Naive thymus-derived CD4-positive, alpha-beta T cell (primary cell): ENCODE measurements at regions not wholly inside any gene's neighbourhood (a gene's known extent, or its start where the extent isn't known, plus 50 kb on each side); places are given as distances from the start of the nearest gene placed in this dataset.

Experiments
- ATAC-seq: fragments of 150-1000 bp; cut with Tn5 transposase; 2 replicates; pipeline ENCODE4 v1.10.0; 2021; ENCODE audit warnings: mild to moderate bottlenecking, moderate library complexity
- CTCF ChIA-PET: fragments of 350-600 bp; sonication (Branson Sonifier 250); formaldehyde crosslinking; loops from one replicate; lab custom pipeline; 2021; ENCODE audit warnings: antibody characterized with exemption; lab: Charles Lee
- POLR2A ChIA-PET: fragments of 350-600 bp; sonication (Branson Sonifier 250); formaldehyde crosslinking; loops from one replicate; lab custom pipeline; 2021; ENCODE audit warnings: antibody characterized with exemption, inconsistent platforms; lab: Charles Lee
- DNase-seq, 9 donors: peaks; one replicate each; pipeline versions ENCODE4 v3.0.0 to v3.0.0-alpha.2; 2020 to 2022; ENCODE audit warnings: mixed read lengths in 1 of 9
- H3K27ac ChIP-seq: one replicate; pipeline ENCODE4 v1.7.0; 2013; ENCODE audit warnings: mild to moderate bottlenecking, low read depth, low read length, moderate library complexity
- H3K27me3 ChIP-seq, 2 donors: one replicate each; pipeline ENCODE4 v1.7.0; 2013; ENCODE audit warnings: low read length in 2 of 2, mild to moderate bottlenecking in 2 of 2, moderate library complexity in 2 of 2; ENCODE audit not compliant: control insufficient read depth in 2 of 2, insufficient read depth in 2 of 2
- H3K36me3 ChIP-seq, 3 experiments: 1 replicate in 2 of 3; 2 replicates in 1 of 3; pipeline ENCODE4 v1.7.0; 2013; ENCODE audit warnings: low read length in 3 of 3, mild to moderate bottlenecking in 3 of 3, moderate library complexity in 1 of 3; ENCODE audit not compliant: insufficient read depth in 3 of 3, control insufficient read depth in 2 of 3
- H3K4me1 ChIP-seq, 2 donors: one replicate each; pipeline ENCODE4 v1.7.0; 2013; ENCODE audit warnings: low read length in 2 of 2, mild to moderate bottlenecking in 2 of 2, moderate library complexity in 1 of 2; ENCODE audit not compliant: control insufficient read depth in 2 of 2, insufficient read depth in 2 of 2
- H3K4me3 ChIP-seq: 2 replicates; pipeline ENCODE4 v1.7.0; 2013; ENCODE audit warnings: mild to moderate bottlenecking, low read length
- H3K9me3 ChIP-seq, 3 experiments: 1 replicate in 2 of 3; 2 replicates in 1 of 3; pipeline ENCODE4 v1.7.0; 2013; ENCODE audit warnings: low read length in 3 of 3; ENCODE audit not compliant: control insufficient read depth in 2 of 3
- H3K27ac Mint-ChIP-seq, 9 donors: one replicate each; pipeline ENCODE4 v1.8.0; 2020 to 2022; ENCODE audit warnings: mixed read lengths in 9 of 9, mild to moderate bottlenecking in 8 of 9, moderate library complexity in 5 of 9, inconsistent platforms in 2 of 9
- H3K27me3 Mint-ChIP-seq, 5 donors: one replicate each; pipeline ENCODE4 v1.8.0; 2021 to 2022; ENCODE audit warnings: mixed read lengths in 5 of 5, mild to moderate bottlenecking in 1 of 5
- H3K36me3 Mint-ChIP-seq, 5 donors: one replicate each; pipeline ENCODE4 v1.8.0; 2020 to 2022; ENCODE audit warnings: mixed read lengths in 5 of 5, mild to moderate bottlenecking in 3 of 5, inconsistent platforms in 1 of 5
- H3K4me1 Mint-ChIP-seq, 7 donors: one replicate each; pipeline ENCODE4 v1.8.0; 2020 to 2022; ENCODE audit warnings: mixed read lengths in 7 of 7, mild to moderate bottlenecking in 3 of 7, inconsistent platforms in 1 of 7
- H3K4me3 Mint-ChIP-seq, 10 donors: one replicate each; pipeline ENCODE4 v1.8.0; 2020 to 2022; ENCODE audit warnings: mild to moderate bottlenecking in 10 of 10, mixed read lengths in 10 of 10, moderate library complexity in 6 of 10, inconsistent platforms in 2 of 10
- H3K9me3 Mint-ChIP-seq, 11 donors: one replicate each; pipeline ENCODE4 v1.8.0; 2020 to 2022; ENCODE audit warnings: mixed read lengths in 11 of 11, mild to moderate bottlenecking in 4 of 11, inconsistent platforms in 1 of 11, moderate library complexity in 1 of 11
- intact Hi-C, 2 donors: fragments of 100-400 bp; cut with micrococcal nuclease; formaldehyde crosslinking; loops; one replicate each; pipeline ENCODE4 v1.15.1; 2023

- Mint-ChIP-seq H3K4me3 (no peak overlapping the region), H3K9me3 (peaks cover 4 to 57% (median 19%) of the 10 kb centered on the region in 11 donors), H3K4me1 (peaks cover 0 to 3% (median 0%) of the 10 kb centered on the region in 7 donors), H3K27ac (no peak overlapping the region), H3K27me3 (peaks cover 0 to 13% (median 0%) of the 10 kb centered on the region in 5 donors), H3K36me3 (peaks cover 0 to 5% (median 0%) of the 10 kb centered on the region in 5 donors)
- Histone ChIP-seq H3K4me3 (no peak overlapping the region), H3K27ac (no peak overlapping the region), H3K36me3 (no peaks in the 10 kb centered on the region), H3K27me3 (no peaks in the 10 kb centered on the region), H3K9me3 (peaks cover 0 to 4% (median 0%) of the 10 kb centered on the region in 3 experiments), H3K4me1 (no peaks in the 10 kb centered on the region)
- DNase-seq (no peak), ATAC-seq (no peak)
- POLR2A ChIA-PET = no interaction called here
- intact Hi-C loops = no loop called here
- CTCF ChIA-PET = no interaction called here
These were observed 83.8 kb upstream of the LARGE1 start for GRCh38 chr22:34004058-34004457.

- Mint-ChIP-seq H3K4me1 (no peaks in the 10 kb centered on the region), H3K4me3 (no peak overlapping the region), H3K9me3 (peaks cover 6 to 48% (median 20%) of the 10 kb centered on the region in 11 donors), H3K36me3 (peaks cover 0 to 15% (median 0%) of the 10 kb centered on the region in 5 donors), H3K27ac (no peak overlapping the region), H3K27me3 (peaks cover 0 to 5% (median 0%) of the 10 kb centered on the region in 5 donors)
- DNase-seq (no peak), ATAC-seq (no peak)
- no peaks in the 10 kb centered on the region for H3K36me3 ChIP-seq
- H3K27me3 ChIP-seq = no peaks in the 10 kb centered on the region
- H3K9me3 ChIP-seq = peaks cover 0 to 6% (median 0%) of the 10 kb centered on the region in 3 experiments
- no peak overlapping the region for H3K27ac ChIP-seq
- intact Hi-C loops = no loop called here
- no peaks in the 10 kb centered on the region for H3K4me1 ChIP-seq
- H3K4me3 ChIP-seq = no peak overlapping the region
- POLR2A ChIA-PET = no interaction called here
- CTCF ChIA-PET = no interaction called here
These were observed 90.0 kb upstream of the LARGE1 start for GRCh38 chr22:34010259-34010658.

GRCh38 chr22:34015642-34016041, 95.4 kb upstream of the LARGE1 start:
- ATAC-seq = no peak
- CTCF ChIA-PET = no interaction called here

GRCh38 chr22:34017205-34017604, 96.9 kb upstream of the LARGE1 start:
- ATAC-seq = no peak
- DNase-seq = no peak
- peaks cover 0 to 10% (median 0%) of the 10 kb centered on the region in 5 donors for H3K36me3 Mint-ChIP-seq
- H3K4me1 Mint-ChIP-seq = no peaks in the 10 kb centered on the region
- Histone ChIP-seq H3K27me3 (no peaks in the 10 kb centered on the region), H3K36me3 (no peaks in the 10 kb centered on the region), H3K27ac (no peak overlapping the region), H3K4me1 (no peaks in the 10 kb centered on the region), H3K9me3 (peaks cover 0 to 6% (median 0%) of the 10 kb centered on the region in 3 experiments), H3K4me3 (no peak overlapping the region)
- H3K27me3 Mint-ChIP-seq = peaks cover 0 to 10% (median 8%) of the 10 kb centered on the region in 5 donors
- intact Hi-C loops = no loop called here
- POLR2A ChIA-PET = interaction anchor here (0.6 kb wide), 1 partner anchor 27 kb away, joined by 3 read pairs; no protein-coding TSS in a partner anchor
- no peak overlapping the region for H3K4me3 Mint-ChIP-seq
- no peak overlapping the region for H3K27ac Mint-ChIP-seq
- H3K9me3 Mint-ChIP-seq = peaks cover 6 to 43% (median 16%) of the 10 kb centered on the region in 11 donors
- CTCF ChIA-PET = no interaction called here

More at GRCh38 chr22:34015642-34016041, 95.4 kb upstream of the LARGE1 start:
- Mint-ChIP-seq H3K9me3 (peaks cover 6 to 54% (median 18%) of the 10 kb centered on the region in 11 donors), H3K27me3 (peaks cover 0 to 12% (median 9%) of the 10 kb centered on the region in 5 donors), H3K36me3 (peaks cover 0 to 10% (median 0%) of the 10 kb centered on the region in 5 donors), H3K4me1 (no peaks in the 10 kb centered on the region), H3K27ac (no peak overlapping the region), H3K4me3 (no peak overlapping the region)
- Histone ChIP-seq H3K4me3 (no peak overlapping the region), H3K27ac (no peak overlapping the region), H3K27me3 (no peaks in the 10 kb centered on the region), H3K4me1 (no peaks in the 10 kb centered on the region), H3K36me3 (no peaks in the 10 kb centered on the region), H3K9me3 (peaks cover 0 to 6% (median 0%) of the 10 kb centered on the region in 3 experiments)
- no peak for DNase-seq
- intact Hi-C loops = no loop called here
- POLR2A ChIA-PET = no interaction called here

- H3K36me3 ChIP-seq = no peaks in the 10 kb centered on the region
- Mint-ChIP-seq H3K27me3 (peaks cover 0 to 10% (median 8%) of the 10 kb centered on the region in 5 donors), H3K27ac (no peak overlapping the region), H3K9me3 (peaks cover 9 to 40% (median 14%) of the 10 kb centered on the region in 11 donors), H3K4me1 (peaks cover 0 to 1% (median 0%) of the 10 kb centered on the region in 7 donors), H3K36me3 (peaks cover 0 to 5% (median 0%) of the 10 kb centered on the region in 5 donors), H3K4me3 (no peak overlapping the region)
- H3K4me1 ChIP-seq = no peaks in the 10 kb centered on the region
- ChIA-PET CTCF (no interaction called here), POLR2A (no interaction called here)
- DNase-seq = no peak
- no peak overlapping the region for H3K27ac ChIP-seq
- no peaks in the 10 kb centered on the region for H3K27me3 ChIP-seq
- intact Hi-C loops = no loop called here
- H3K9me3 ChIP-seq = peaks cover 0 to 6% (median 0%) of the 10 kb centered on the region in 3 experiments
- H3K4me3 ChIP-seq = no peak overlapping the region
- ATAC-seq = no peak
These were observed 99.0 kb upstream of the LARGE1 start for GRCh38 chr22:34019190-34019845.

- Histone ChIP-seq H3K27me3 (no peaks in the 10 kb centered on the region), H3K36me3 (no peaks in the 10 kb centered on the region), H3K4me3 (no peak overlapping the region), H3K9me3 (no peaks in the 10 kb centered on the region), H3K27ac (no peak overlapping the region), H3K4me1 (no peaks in the 10 kb centered on the region)
- POLR2A ChIA-PET = no interaction called here
- H3K4me3 Mint-ChIP-seq = no peak overlapping the region
- DNase-seq = no peak
- H3K27ac Mint-ChIP-seq = no peak overlapping the region
- CTCF ChIA-PET = no interaction called here
- ATAC-seq = no peak
- H3K36me3 Mint-ChIP-seq = no peaks in the 10 kb centered on the region
- peaks cover 0 to 30% (median 7%) of the 10 kb centered on the region in 5 donors for H3K27me3 Mint-ChIP-seq
- intact Hi-C loops = no loop called here
- peaks cover 2 to 43% (median 10%) of the 10 kb centered on the region in 11 donors for H3K9me3 Mint-ChIP-seq
- no peaks in the 10 kb centered on the region for H3K4me1 Mint-ChIP-seq
These were observed 114.9 kb upstream of the LARGE1 start for GRCh38 chr22:34035209-34035608.

- Mint-ChIP-seq H3K27me3 (peaks cover 0 to 28% (median 7%) of the 10 kb centered on the region in 5 donors), H3K36me3 (no peaks in the 10 kb centered on the region), H3K9me3 (peaks cover 2 to 32% (median 10%) of the 10 kb centered on the region in 11 donors), H3K4me3 (no peak overlapping the region), H3K27ac (no peak overlapping the region), H3K4me1 (no peaks in the 10 kb centered on the region)
- intact Hi-C loops = no loop called here
- ATAC-seq = no peak
- DNase-seq = no peak
- no peaks in the 10 kb centered on the region for H3K4me1 ChIP-seq
- CTCF ChIA-PET = no interaction called here
- H3K27ac ChIP-seq = no peak overlapping the region
- no peak overlapping the region for H3K4me3 ChIP-seq
- no peaks in the 10 kb centered on the region for H3K27me3 ChIP-seq
- POLR2A ChIA-PET = no interaction called here
- no peaks in the 10 kb centered on the region for H3K9me3 ChIP-seq
- H3K36me3 ChIP-seq = no peaks in the 10 kb centered on the region
These were observed 116.7 kb upstream of the LARGE1 start for GRCh38 chr22:34036931-34037330.
